HG03175 (cell line): ENCODE measurements at regions not wholly inside any gene's neighbourhood (a gene's known extent, or its start where the extent isn't known, plus 50 kb on each side); places are given as distances from the start of the nearest gene placed in this dataset.
"Not testable (repeated sequence)": the region's sequence is repeated elsewhere in the genome, so short reads cannot be mapped to it uniquely, and the experiment has no call there.

Source experiments
- ATAC-seq: cut with Tn5 transposase; IDR thresholded peaks from one replicate; pipeline ENCODE4 v1.9.1; 2021; ENCODE audit warnings: mild to moderate bottlenecking, moderate library complexity; ENCODE audit not compliant: unreplicated experiment

DNA sequence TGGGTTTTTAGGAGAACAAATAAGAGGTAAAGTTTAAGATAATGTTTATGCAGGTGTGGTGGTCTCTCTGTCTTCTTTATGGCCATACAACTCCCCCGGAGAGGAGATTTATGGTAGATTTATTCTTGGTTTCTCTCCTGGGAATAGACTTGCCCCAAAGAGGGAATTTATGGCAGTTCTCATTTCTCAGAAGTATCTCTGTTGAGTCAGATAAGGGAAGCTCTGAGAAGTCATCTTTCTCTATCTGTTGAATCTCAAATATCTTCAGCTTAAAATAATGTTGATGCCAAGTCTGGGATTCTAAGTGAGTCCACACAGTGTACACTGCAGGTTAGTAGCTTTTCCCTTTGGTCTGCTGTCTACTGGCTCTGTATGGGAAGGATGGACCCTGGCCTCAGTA, 276.4 kb upstream of the PLET1 start:
- no peak for ATAC-seq

DNA sequence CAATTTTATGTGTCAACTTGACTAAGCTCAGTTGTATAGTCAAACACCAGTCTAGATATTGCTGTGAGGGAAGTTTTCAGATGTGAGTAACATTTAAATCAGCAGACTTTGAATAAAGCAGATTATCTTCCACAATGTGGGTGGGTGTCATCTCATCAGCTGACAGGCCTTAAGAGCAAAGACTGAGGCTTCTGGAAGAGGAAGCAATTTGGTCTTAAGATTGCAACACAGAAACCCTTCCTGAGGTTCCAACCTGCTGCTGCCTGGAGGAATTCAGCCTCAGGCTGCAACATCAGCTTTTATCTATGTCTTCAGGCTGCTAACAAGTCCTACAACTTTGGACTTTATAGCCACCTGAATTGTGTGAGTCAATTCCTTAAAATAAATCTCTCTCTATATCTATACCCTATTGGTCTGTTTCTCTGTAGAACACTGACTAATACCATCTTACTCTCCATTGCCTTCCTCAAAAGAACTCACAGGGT, 277.2 kb upstream of the PLET1 start:
- no peak for ATAC-seq

DNA sequence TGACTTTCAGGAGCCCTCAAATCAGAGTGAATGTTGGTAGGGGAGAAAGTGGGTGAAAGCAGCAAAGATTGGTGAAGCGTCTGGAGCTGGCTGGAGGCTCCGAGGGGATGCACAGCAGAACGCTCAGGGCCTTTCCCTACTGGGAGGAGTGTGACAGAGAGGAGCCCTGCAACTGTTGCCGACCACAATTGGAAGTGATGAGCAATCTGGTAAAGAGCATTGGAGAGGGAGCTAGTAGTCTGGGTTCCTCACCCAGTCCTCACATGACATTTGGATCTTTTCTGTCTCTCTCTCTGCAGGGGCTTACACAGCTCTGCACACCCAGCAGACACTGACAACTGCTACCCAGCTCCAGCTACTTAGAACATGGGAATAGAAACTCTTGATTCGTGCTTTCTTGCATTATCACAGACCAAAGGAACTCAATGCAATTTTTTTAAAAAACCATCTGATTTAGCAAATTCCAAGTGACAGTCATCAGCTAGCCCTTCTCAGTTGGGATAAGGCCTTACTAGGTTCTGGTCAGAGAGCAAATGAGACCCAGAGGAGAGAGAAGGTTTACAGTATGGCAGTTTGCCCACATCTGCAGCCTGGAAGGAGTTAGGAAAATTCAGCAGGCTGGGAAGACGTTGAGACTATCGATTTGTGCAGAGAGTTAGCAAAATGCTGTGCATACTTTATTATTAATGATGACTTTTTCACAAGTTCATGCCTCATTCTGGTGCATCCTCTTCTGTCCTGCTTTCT, 278.0 kb upstream of the PLET1 start:
- ATAC-seq: no peak

DNA sequence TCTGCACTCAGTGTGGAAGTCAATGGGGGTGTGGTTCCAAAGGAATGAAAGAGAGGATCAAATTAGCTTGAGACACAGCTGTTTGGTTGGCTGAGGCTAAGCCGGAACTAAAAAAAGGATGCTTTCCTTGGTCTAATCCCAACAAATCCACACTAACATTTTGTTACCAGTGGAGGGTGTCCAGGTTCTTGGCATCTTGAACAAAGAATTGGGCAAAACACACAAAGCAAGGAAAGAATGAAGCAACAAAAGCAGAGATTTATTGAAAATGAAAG, 278.6 kb upstream of the PLET1 start:
- ATAC-seq: not testable (repeated sequence)

DNA sequence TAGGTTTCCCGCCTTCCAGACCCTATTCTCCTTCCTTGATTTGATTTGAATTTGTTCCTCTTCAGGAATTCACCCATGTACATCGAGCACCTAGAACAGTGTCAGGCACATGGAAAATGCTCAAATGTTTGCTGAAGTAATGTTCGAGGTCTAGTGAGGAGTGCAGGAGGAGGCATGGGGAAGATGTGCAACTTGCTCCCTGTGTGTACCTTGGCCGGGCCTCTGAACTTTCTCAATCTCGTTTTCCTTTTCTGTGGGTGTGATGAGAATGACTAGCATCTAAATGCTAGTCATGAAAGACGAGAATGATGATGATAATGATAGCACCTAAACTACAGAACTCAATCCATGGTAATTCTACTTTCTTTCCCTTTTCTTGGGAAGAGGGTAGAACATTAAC, 279.1 kb upstream of the PLET1 start:
- no peak for ATAC-seq

DNA sequence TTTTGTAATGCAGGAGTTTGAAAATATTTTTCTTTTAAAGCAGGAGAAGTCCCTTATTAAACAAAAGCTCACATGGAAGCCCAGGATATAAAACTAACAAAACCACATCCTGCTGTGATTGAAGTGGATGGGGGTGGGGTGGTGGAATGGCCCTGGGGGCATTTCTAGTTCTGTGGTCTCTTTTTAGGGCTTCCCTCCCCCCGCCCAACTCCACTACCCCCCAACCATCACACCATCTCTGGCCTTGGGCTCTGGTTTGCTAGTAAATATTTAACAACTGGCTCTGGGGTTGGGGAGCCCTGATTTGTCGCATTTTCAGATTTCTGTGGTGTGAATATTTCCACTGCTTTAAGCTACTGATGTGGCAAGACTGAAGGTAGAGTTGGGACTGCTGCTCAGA, 279.6 kb upstream of the PLET1 start:
- no peak for ATAC-seq

DNA sequence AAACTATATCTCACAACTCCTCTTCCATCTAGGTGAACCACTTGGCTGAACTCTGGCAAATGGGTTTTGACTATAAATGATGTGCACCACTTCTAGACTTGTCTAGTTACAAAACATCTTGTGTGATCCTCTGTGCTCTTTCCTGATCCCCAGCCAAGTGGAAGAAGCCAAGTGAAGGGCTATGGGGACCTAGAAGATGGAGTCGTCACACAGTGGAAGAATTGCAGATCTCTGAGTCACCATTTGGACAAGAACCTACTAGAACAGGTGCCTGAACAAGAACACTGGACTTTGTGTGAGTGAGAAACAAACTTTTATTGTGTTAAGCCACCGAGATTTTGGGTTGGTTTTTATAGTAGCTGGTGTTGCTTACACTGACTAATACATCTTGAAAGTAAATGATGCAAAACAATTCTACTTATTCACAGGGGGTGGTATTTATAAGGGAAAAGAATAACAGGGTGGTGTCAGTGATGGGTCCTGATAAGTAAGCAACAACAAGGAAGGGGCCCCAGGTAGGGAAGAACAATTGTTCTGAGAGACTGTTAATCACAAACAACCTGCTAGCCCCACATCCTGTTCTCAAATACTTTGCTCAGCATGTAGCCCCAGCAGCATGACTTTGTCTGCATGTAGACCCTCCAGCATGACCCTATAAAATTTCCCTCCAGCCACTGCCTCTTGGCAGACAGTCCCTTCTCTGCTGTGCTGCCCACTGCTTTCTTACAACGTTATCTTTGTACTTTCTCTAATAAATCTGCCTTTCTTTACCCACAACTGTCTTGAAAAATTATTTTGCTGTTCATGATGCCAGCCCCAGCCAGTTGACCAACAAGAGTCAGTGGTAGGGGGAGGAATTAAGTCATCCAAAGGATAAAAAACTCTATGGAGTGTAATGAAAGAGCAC, 280.7 kb upstream of the PLET1 start:
- no peak for ATAC-seq

DNA sequence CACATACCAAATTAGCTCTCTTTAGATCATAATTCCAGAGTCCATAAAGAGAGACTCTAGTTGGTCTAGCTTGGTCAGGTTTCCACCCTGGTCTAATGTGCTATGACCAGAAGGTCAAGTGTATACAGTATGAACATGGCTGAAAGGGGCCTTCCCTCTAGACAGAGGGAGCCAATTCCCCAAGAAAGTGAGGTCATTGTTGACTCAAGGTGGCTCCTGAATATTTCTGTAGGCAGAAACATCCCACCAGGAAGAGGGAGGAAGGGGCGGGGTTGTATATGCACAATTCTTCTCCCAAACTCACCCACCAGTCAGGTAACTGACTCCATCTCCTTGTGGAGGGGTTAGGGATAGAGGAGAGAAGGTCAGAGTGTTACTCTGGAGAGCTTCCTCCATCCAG, 281.8 kb upstream of the PLET1 start:
- ATAC-seq: no peak

DNA sequence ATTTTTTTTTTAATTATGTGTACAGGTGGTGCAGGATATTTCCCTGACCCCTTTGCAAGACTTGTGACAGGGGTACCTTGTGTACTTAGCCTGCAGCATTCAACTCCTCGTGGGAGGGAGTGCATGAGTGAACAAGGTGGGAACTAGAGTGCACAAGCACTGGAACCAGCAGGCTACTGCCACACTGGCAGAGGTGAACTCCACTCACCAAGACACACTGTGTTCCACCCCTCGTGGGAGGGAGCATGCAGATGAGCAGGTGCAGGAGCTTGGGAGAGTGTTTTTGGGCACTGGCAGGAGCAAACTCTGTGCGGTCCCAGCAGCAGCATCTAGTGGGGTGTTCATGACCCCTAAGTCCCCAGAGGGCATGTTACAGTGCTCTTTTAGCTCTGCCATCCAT, 282.7 kb upstream of the PLET1 start:
- no peak for ATAC-seq

DNA sequence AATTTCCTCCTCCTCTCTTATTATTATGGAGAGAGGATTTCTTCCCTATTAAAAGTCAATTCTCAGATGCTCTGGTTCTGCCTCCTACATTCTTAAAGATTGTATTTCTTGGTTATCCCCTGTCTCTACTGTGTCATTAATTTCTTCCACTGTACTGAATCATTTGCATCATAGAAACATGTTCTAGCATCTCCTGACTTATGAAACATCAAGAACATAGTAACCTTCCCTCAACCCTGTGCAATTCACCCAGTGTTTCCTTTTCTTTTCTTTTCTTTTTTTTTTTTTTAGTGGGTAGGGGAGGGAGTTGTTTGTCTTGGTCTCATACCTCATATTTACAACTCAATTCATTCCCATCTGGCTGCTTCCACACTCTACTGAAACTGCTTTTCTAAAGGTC, 288.0 kb upstream of the PLET1 start:
- ATAC-seq: no peak

DNA sequence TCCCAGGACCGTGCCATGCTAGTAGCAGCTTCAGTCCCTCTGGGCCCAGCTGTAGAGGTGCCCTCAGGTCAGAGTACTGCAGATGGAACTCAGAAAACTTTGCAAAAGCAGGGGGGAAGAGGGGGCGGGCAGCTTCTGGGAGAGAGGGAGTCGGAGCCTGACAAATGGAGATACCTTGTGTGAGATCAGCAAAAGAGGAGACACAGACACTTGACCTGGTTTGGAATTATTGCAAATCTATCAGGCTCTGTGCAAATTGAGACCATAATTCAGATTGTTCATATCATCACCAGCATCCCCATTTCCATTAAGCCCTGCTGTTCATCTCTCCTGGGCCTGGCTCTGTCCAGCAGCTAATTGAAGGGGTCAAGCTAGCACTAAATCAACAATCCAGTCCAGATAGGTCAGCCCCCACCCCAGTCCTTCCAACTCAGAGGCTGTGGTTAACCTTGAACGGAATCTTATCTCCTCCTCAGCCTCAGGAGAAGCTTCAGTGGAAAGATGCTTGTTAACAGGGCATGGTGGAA, 292.6 kb upstream of the PLET1 start:
- ATAC-seq: no peak

DNA sequence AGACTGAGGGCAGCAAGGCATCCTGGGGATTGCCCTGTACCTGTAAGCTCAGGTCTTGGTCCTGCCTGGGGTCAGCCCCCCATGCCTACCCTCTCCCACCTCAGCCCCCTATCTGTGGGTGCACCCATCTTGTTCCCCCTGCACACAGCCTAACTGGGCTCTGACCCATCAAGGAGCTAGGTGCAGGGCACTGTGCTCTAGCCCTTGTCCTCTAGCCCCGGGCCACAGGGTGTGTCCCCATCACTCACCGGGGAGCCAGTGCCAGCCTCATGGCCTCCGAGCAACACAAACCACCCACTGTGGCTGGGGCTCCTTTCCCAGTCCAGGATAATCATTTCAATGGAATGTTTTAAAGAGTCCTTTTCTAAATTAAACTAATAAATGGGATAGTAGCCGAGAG, 293.9 kb upstream of the PLET1 start:
- no peak for ATAC-seq

DNA sequence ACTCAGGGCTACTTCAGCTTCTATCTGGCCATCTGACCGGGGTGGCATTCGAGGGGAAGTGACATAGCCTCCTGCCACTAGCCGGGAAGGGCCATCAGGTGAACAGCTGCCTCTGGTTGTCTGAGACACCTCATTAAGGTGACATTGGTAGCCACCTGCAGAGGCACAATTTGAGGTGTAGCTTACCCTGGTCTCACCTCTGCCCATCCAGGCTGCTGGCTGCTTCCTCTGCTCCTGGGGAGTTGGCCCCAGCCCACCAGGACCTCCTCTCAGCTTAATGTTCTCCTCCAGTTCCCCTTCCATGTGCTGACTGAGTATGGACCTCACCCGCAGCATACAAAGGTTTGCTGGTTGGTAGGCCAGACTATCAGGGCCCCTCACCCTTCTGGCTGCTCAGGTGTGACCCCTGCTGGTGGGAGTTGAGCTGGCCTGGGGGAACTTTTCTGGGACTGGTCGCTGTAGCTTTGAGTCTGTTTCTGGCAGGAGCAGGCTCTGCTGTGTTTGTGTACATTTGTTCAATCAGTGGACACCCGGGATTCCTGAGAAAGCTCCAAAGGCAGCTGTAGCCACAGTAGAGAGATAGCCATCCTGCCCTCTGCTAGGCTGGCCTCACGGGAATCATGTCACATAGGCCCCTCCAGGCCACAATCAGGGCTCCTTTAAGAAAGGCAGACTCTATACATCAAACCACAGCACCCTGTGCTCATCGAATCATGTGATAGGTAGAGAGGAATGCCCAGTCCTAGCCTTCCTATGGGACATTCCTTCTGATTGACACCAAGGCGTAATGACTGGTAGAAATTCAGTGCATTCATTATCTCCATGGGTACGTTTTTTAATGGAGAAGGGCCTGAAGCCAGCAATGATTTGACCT, 295.1 kb upstream of the PLET1 start:
- peak; percentile 54 for ATAC-seq

DNA sequence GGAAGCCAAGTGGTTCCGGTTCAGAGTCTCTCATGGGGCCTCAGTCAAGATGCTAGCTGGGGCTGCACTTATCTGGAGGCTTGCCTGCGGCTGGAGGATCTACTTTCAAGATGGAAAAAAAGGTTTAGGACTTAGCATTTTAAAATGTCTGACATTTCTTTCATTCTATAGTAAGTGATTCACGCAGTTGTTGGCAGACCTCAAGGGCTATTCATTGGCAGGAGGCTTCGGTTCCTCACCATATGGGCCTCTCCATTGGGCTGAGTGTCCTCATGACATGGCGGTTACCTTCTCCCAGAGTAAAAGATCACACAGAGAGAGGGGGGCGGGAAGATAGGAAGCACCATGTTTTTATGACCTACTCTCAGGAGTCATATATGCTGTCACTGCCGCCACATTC, 298.0 kb upstream of the PLET1 start:
- no peak for ATAC-seq

DNA sequence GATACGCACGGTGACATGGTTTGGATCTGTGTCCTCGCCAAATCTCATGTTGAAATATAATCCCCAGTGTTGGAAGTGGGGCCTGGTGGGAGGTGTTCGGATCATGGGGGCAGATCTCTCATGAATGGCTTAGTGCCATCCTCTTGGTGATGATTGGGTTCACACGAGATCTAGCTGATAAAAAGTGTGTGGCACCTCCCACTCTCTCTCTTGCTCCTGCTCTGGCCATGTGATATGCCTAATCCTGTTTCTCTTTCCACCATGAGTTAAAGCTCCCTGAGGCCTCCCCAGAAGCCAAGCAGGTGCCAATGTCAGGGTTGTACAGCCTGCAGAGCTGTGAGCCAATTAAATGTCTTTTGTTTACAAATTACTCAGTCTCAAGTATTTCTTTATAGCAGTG, 303.1 kb upstream of the PLET1 start:
- ATAC-seq: no peak

DNA sequence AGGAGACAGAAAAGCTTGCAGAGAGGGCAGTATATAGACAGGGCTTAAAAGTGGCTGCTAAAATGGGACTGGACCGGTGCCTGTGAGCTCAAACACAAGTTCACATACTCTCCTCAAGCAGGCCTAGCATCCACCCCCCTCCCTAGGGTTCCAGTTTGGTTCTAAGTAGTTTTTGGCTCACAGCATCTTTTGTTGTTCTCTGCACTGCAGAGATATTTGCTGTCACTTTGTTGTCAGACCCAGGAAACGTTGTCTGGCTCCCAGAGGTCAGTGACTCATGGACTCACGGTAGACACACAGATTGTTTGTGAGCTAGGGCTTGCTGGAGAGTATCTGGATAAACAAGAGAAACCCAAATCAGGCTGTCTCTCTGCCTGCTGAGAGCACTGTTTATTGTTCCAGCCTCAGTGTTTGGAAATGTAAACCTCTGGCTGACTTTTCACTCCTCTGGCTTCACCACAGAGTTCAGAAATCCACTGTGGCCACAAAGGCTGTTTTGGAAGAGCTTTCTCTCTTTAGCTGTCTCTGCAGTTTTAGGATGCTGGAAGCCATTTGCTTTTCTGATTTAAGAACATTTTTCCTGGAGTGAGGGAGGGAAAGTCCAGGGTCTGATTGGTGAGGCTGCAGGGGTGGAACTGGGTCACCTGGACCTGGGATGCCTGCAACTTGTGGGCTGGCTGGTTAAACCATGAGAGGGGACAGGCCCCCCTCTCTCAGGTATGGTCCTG, 303.7 kb upstream of the PLET1 start:
- no peak for ATAC-seq

DNA sequence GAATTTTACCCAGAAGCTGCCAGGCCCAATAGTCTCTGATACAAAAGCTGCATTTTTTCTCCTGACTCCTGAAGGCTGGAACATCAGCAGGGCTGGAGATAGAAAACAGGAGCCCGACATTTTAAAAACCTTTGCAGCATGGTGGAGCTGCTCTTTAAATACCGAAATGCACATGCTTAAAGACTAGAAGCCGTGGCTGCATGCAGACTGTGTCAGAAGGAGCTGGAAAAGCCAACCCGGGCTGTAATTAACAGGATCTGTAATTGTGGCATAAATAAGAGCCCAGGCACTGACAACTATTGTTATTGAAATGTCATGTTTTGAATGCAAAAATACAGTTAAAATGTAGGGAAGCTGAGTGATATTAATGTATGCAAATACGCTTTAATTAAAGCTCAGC, 304.9 kb upstream of the PLET1 start:
- ATAC-seq: no peak

DNA sequence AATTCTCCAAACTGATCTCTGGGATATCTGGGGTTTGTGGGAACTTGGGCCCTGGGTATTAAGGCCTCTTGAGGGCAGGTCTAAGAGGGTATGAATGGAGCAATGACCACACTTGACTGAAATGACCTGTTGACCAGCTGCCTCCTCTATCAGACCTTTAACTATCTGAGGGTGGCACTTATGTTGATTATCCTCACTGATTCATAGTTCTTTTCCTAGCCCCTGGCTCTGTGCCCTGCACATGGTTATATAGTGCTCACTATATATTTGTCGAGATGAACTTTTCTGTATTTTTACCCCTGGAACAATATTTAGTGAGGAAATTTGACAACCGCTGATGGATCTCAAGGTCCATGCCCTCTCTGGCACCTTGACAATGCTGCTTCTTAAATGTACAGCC, 305.5 kb upstream of the PLET1 start:
- ATAC-seq: no peak

DNA sequence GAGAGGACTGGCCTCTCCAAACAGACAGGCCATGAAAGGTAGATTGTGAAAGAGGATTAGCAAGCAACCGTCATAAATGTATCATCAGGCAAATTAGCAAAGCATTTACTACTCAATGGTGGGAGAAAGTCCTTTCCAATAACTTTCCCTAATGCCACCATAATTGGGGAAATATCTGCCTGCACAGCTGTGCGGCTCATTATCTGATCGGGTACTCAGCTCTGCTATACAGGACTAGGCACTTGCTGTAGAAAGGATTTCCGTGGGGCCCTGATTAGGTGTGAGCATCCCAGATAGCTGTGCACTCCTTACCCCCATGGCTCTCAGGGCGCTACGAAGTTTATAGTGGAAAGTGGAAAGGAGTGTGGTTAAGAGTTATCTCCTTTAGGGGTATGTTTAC, 309.7 kb upstream of the PLET1 start:
- ATAC-seq: no peak

DNA sequence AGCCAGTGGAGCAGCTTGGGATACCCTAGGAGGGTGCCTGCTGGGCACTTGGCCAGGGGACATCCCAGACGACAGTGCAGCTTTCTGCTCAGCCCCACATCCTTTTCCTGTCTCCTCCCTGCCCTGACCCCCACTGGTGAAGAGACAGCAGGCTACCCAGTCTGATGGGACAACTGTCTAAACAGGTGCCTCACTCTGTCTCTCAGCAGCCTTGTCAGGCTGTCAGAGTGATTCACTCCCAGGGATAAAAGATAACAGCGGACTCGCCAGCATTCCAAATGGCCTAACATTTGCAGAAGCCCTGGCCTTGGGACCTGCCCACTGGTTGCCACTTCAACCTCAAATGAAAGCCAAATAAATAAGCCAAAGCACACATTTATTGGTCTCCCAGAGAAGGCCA, 318.6 kb upstream of the PLET1 start:
- ATAC-seq: no peak

DNA sequence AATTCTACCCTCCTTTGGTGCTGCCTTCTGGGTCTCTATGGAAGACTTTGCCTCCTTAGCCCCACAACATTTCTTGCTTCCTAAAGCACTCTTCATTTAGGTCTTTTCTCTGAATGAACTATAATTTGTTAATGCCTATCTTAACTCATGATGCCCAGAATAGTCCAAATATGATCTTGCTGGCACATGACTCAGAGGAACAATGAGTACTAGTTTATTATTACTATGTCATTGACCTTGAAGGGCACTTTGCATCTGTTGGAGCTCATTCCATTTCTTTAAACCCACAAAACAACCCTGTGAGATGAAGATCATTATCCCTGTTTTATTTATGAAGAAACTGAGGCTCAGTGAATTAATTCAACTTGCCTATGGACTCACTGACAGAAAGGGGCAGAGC, 320.2 kb upstream of the PLET1 start:
- ATAC-seq: no peak
